ENCODE measurements at regions not wholly inside any gene's neighbourhood (a gene's known extent, or its start where the extent isn't known, plus 50 kb on each side); places are given as distances from the start of the nearest gene placed in this dataset.

DNA sequence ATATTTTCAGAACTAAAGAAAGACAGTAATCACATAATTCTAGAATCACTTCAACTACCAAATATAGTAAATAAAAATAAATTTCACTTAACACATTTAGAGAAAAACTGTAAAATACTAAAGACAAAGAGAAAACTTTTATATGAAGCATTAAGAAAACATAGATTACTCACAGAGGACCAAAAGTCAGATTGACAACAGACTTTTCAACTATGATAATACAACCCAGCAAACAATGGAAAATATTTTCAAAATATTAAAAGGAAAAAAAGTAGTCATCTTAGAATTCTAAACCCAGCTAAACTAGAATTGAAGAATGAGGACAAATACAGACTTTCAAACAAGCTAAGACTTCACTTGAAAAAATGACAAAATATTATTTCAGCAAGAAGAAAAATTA, 164.8 kb upstream of the ARID1B start:
- H3K36me3 ChIP-seq (ENCODE audit: control insufficient read depth, insufficient read depth, low read length) = no peaks in the 10 kb centered on the region
- TF ChIP-seq, protein P1, sequence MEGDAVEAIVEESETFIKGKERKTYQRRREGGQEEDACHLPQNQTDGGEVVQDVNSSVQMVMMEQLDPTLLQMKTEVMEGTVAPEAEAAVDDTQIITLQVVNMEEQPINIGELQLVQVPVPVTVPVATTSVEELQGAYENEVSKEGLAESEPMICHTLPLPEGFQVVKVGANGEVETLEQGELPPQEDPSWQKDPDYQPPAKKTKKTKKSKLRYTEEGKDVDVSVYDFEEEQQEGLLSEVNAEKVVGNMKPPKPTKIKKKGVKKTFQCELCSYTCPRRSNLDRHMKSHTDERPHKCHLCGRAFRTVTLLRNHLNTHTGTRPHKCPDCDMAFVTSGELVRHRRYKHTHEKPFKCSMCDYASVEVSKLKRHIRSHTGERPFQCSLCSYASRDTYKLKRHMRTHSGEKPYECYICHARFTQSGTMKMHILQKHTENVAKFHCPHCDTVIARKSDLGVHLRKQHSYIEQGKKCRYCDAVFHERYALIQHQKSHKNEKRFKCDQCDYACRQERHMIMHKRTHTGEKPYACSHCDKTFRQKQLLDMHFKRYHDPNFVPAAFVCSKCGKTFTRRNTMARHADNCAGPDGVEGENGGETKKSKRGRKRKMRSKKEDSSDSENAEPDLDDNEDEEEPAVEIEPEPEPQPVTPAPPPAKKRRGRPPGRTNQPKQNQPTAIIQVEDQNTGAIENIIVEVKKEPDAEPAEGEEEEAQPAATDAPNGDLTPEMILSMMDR (IDR thresholded peaks at IDR 0.05; ENCODE audit: insufficient read depth, low read depth, low read length) = no peak
- POLR2A ChIA-PET = no interaction called here
- no peak overlapping the region for H3K4me3 ChIP-seq (ENCODE audit: low read depth, low read length)
- no peak for DNase-seq (ENCODE audit: low read depth)
- CTCF ChIA-PET = no interaction called here
- no peaks in the 10 kb centered on the region for H3K27me3 ChIP-seq (ENCODE audit: control insufficient read depth, insufficient read depth, low read length)

DNA sequence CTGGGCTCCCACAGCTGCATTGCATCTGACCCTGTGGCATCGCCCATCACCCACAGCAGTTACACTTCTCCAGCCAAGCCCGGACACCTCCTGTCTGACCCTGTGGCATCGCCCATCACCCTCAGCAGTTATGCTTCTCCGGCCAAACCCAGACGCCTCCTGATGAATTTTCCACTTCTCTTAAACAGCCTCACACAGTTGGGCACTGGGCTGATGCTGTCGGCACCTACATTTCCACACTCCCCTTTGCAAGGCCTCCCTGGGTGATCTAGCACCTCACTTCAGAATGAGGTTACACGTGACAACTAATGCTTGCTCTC, 175.2 kb upstream of the ARID1B start:
- H3K36me3 ChIP-seq (ENCODE audit: control insufficient read depth, insufficient read depth, low read length) = no peaks in the 10 kb centered on the region
- DNase-seq (ENCODE audit: low read depth) = no peak
- POLR2A ChIA-PET = no interaction called here
- TF ChIP-seq, protein P1 (IDR thresholded peaks at IDR 0.05; ENCODE audit: insufficient read depth, low read depth, low read length) = no peak
- H3K27me3 ChIP-seq (ENCODE audit: control insufficient read depth, insufficient read depth, low read length) = no peaks in the 10 kb centered on the region; the same call in 1 of the 2 replicates
- CTCF ChIA-PET = no interaction called here
- H3K4me3 ChIP-seq (ENCODE audit: low read depth, low read length) = no peak overlapping the region

DNA sequence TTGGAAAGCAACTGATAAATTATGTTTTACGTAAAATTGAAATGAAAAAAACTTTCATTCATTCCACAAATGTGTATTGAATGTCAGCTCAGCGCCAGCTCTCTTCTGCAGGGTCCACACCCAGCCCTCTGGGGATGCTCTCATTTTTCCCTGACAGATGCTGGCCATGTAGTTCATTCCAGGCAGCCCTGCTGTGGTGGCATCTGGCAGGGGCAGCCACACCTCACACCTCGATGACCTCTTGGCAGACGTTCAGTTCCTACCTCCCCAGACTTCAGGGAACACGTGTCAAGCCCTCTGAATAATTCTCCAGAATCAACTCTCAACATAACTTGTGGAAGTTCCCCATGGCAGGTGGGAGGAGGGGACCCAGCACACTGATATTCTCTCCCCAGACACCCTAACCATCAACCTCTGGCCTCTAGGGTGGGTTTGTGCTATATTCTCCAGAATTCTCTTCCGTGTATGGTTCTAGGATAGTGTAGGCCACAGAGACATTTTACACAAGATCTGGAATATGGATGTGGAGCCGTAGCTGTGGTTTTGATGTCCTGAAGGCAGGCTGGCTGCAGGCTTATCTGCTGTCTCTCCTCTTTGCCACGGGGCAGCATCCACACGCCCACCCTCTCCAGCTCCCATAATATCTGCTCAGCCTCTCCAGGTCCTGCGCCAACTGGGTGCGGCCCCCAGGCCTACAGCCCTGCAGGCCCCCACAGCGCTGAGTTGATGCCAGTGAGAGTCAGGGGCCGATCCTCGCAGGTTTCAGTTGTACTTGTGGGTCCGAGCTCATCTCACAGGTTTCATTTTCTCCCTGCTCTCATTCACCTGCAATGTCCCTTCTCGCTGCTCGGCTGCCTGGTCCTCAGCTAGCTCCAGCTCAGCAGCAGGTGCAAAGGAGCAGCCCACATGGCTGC, 175.8 kb upstream of the ARID1B start:
- ChIA-PET CTCF (no interaction called here), POLR2A (no interaction called here)
- Histone ChIP-seq H3K4me3 (ENCODE audit: low read depth, low read length) (no peak overlapping the region), H3K36me3 (ENCODE audit: control insufficient read depth, insufficient read depth, low read length) (no peaks in the 10 kb centered on the region), H3K27me3 (ENCODE audit: control insufficient read depth, insufficient read depth, low read length) (no peaks in the 10 kb centered on the region; the same call in 1 of the 2 replicates)
- no peak for DNase-seq (ENCODE audit: low read depth)
- TF ChIP-seq, protein P1 (IDR thresholded peaks at IDR 0.05; ENCODE audit: insufficient read depth, low read depth, low read length) = no peak

DNA sequence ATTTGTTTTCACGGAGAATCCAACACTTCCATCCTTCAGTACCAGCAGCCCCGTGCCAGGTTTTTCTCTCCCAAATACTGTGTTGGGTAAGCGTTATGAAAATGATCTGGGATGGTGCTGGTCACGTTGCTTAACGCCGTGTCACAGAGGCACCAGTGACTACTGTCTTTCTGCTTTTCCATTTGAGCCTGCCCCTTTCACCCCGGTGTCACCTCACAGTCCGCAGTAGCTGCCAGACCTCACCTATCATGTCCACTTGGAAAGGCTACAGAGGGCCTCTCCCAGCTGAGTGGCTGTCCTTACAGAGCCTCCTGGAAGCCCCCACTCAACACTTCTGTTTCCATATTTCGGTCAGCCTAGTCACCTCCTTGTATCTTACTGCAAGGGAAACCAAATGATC, 176.5 kb upstream of the ARID1B start:
- POLR2A ChIA-PET = no interaction called here

DNA sequence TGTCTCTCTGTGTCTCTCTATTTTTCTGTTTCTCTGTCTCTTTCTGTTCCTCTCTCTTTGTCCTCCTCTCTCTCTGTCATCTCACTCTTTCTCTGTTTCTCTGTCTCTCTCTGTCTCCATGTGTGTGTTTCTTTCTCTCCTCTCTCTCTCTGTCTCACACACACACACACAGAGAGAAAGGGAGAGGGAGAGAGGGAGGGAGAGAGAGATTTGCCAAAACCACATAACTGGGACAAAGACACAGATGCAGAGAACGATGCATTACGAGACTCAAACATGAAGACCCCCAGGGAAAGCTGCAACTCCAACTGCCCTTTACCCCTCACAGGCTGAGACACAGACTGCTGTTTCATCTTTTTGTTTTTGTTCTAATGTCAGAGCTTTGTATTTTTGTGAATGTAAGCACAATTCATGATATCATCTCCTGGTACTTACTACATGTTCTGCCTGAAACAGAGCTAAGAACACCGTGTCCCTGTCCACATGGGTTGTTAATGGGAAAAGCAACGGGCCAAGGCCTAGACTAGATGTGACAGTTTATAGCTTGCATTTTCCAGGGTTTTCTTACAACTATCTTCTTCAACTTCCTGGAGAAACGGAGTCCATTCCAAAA, 177.1 kb upstream of the ARID1B start:
- Histone ChIP-seq H3K36me3 (ENCODE audit: control insufficient read depth, insufficient read depth, low read length) (no peaks in the 10 kb centered on the region), H3K27me3 (ENCODE audit: control insufficient read depth, insufficient read depth, low read length) (no peaks in the 10 kb centered on the region; the same call in 1 of the 2 replicates), H3K4me3 (ENCODE audit: low read depth, low read length) (no peak overlapping the region)
- ChIA-PET CTCF (no interaction called here), POLR2A (no interaction called here)
- DNase-seq (ENCODE audit: low read depth) = no peak
- TF ChIP-seq, protein P1 (IDR thresholded peaks at IDR 0.05; ENCODE audit: insufficient read depth, low read depth, low read length) = no peak

More for the DNA sequence above, 176.5 kb upstream of the ARID1B start:
- TF ChIP-seq, protein P1 (IDR thresholded peaks at IDR 0.05; ENCODE audit: insufficient read depth, low read depth, low read length) = no peak
- no peak for DNase-seq (ENCODE audit: low read depth)
- Histone ChIP-seq H3K27me3 (ENCODE audit: control insufficient read depth, insufficient read depth, low read length) (no peaks in the 10 kb centered on the region; the same call in 1 of the 2 replicates), H3K4me3 (ENCODE audit: low read depth, low read length) (no peak overlapping the region), H3K36me3 (ENCODE audit: control insufficient read depth, insufficient read depth, low read length) (no peaks in the 10 kb centered on the region)
- CTCF ChIA-PET = no interaction called here
